B cell (primary cell): ENCODE measurements at regions not wholly inside any gene's neighbourhood (a gene's known extent, or its start where the extent isn't known, plus 50 kb on each side); places are given as distances from the start of the nearest gene placed in this dataset.

Experiments
- ATAC-seq: fragments of 200-7000 bp; cut with Tn5 transposase; one replicate; pipeline ENCODE4 v1.10.0; 2021; ENCODE audit warnings: low read depth, mild to moderate bottlenecking, moderate number of reproducible peaks, moderate library complexity
- CTCF ChIA-PET: fragments of 350-600 bp; sonication (Branson Sonifier 250); formaldehyde crosslinking; loops from one replicate; lab custom pipeline; 2021; ENCODE audit warnings: antibody characterized with exemption, inconsistent platforms; lab: Charles Lee
- POLR2A ChIA-PET: fragments of 350-600 bp; sonication (Branson Sonifier 250); formaldehyde crosslinking; loops from one replicate; lab custom pipeline; 2021; ENCODE audit warnings: antibody characterized with exemption; lab: Charles Lee
- DNase-seq: peaks from one replicate; pipeline ENCODE4 v3.0.0; 2013
- H2AFZ ChIP-seq: 2 replicates; pipeline ENCODE4 v1.6.1; 2012; ENCODE audit warnings: mild to moderate bottlenecking, low read depth, low read length; ENCODE audit not compliant: insufficient read depth, poor library complexity, severe bottlenecking
- H3K27ac ChIP-seq, 2 donors: 1 replicate in 1 of 2; 2 replicates in 1 of 2; pipeline ENCODE4 v1.5.1; 2012 to 2013; ENCODE audit warnings: low read length in 2 of 2, mild to moderate bottlenecking in 2 of 2, moderate library complexity in 1 of 2
- H3K27me3 ChIP-seq, 4 experiments: fragments of 200-600 bp in 1 of 4; sonication (generic) in 1 of 4; replicated peaks in 1 of 4; 1 replicate in 2 of 4; 2 replicates in 2 of 4; pipeline versions ENCODE4 v1.6.1 to v1.7.0; 2013 to 2016; ENCODE audit warnings: low read length in 3 of 4, mild to moderate bottlenecking in 2 of 4, mixed read lengths in 1 of 4, moderate library complexity in 1 of 4; ENCODE audit not compliant: insufficient read depth in 4 of 4, control insufficient read depth in 3 of 4; ENCODE audit errors: control extremely low read depth in 1 of 4
- H3K36me3 ChIP-seq, 2 experiments: replicated peaks in 1 of 2; 1 replicate in 1 of 2; 2 replicates in 1 of 2; pipeline versions ENCODE4 v1.6.1 to v1.7.1; 2013; ENCODE audit warnings: low read length in 1 of 2; ENCODE audit not compliant: insufficient read depth in 2 of 2, control insufficient read depth in 1 of 2; ENCODE audit errors: control extremely low read depth in 1 of 2, extremely low read depth in 1 of 2
- H3K4me1 ChIP-seq, 2 donors: fragments of 200-600 bp in 1 of 2; sonication (generic) in 1 of 2; 1 replicate in 1 of 2; 2 replicates in 1 of 2; pipeline versions ENCODE4 v1.5.1 to v1.6.1; 2013 to 2017; ENCODE audit warnings: low read length in 2 of 2; ENCODE audit not compliant: control insufficient read depth in 2 of 2, insufficient read depth in 2 of 2
- H3K4me2 ChIP-seq: replicated peaks from 2 replicates; pipeline ENCODE3; 2012; ENCODE audit warnings: mild to moderate bottlenecking, low read depth, low read length; ENCODE audit not compliant: poor library complexity, severe bottlenecking
- H3K4me3 ChIP-seq, 5 experiments: fragments of 200-600 bp in 1 of 5; sonication (generic) in 1 of 5; 1 replicate in 3 of 5; 2 replicates in 2 of 5; pipeline versions ENCODE4 v1.5.1 to v1.7.0; 2011 to 2016; ENCODE audit warnings: low read length in 4 of 5, mild to moderate bottlenecking in 4 of 5, low read depth in 2 of 5, control low read depth in 1 of 5, moderate library complexity in 1 of 5; ENCODE audit not compliant: insufficient read depth in 1 of 5; ENCODE audit errors: control extremely low read depth in 1 of 5, extremely low read depth in 1 of 5
- H3K79me2 ChIP-seq: fragments of 200-600 bp; sonication (generic); one replicate; pipeline ENCODE4 v1.6.0; 2016; ENCODE audit warnings: low read length; ENCODE audit not compliant: control insufficient read depth, insufficient read depth
- H3K9ac ChIP-seq: fragments of 200-600 bp; sonication (generic); 2 replicates; pipeline ENCODE4 v1.6.1; 2017; ENCODE audit warnings: mild to moderate bottlenecking, low read length, moderate library complexity
- H3K9me3 ChIP-seq, 3 donors: one replicate each; pipeline versions ENCODE4 v1.6.1 to v1.7.1; 2013; ENCODE audit warnings: low read length in 2 of 3; ENCODE audit not compliant: control insufficient read depth in 2 of 3, insufficient read depth in 1 of 3; ENCODE audit errors: control extremely low read depth in 1 of 3
- H4K20me1 ChIP-seq: 2 replicates; pipeline ENCODE4 v1.6.0; 2012; ENCODE audit warnings: mild to moderate bottlenecking, low read length; ENCODE audit not compliant: insufficient read depth, control insufficient read depth, poor library complexity, severe bottlenecking
- H3K27ac Mint-ChIP-seq: one replicate; pipeline ENCODE4 v1.8.0; 2021; ENCODE audit warnings: mixed read lengths
- H3K27me3 Mint-ChIP-seq: one replicate; pipeline ENCODE4 v1.8.0; 2021; ENCODE audit warnings: mixed read lengths
- H3K4me1 Mint-ChIP-seq: one replicate; pipeline ENCODE4 v1.8.0; 2021; ENCODE audit warnings: mixed read lengths
- H3K4me3 Mint-ChIP-seq: one replicate; pipeline ENCODE4 v1.8.0; 2021; ENCODE audit warnings: mixed read lengths
- H3K9me3 Mint-ChIP-seq: one replicate; pipeline ENCODE4 v1.8.0; 2022; ENCODE audit warnings: mixed read lengths; ENCODE audit not compliant: insufficient read depth
- EZH2 ChIP-seq: IDR thresholded peaks from 2 replicates; pipeline ENCODE4 v1.6.1; 2012; ENCODE audit warnings: borderline replicate concordance, low read depth, mild to moderate bottlenecking, moderate library complexity, low read length; ENCODE audit not compliant: insufficient read depth, poor library complexity, severe bottlenecking
- WGBS: methylation state at CpG from one replicate; pipeline ENCODE4 v1.1.5; 2013; ENCODE audit warnings: missing lambda C conversion rate; ENCODE audit not compliant: insufficient coverage; 5-methylcytosine and 5-hydroxymethylcytosine counted together
- intact Hi-C: fragments of 100-400 bp; cut with micrococcal nuclease; formaldehyde crosslinking; loops from one replicate; pipeline ENCODE4 v1.10.0; 2022
- TF ChIP-seq, protein P1 (sequence below): fragments of 200-600 bp; IDR thresholded peaks from one replicate; pipeline ENCODE4 v1.8.0; 2022; ENCODE audit warnings: antibody characterized with exemption, mild to moderate bottlenecking

DNA sequence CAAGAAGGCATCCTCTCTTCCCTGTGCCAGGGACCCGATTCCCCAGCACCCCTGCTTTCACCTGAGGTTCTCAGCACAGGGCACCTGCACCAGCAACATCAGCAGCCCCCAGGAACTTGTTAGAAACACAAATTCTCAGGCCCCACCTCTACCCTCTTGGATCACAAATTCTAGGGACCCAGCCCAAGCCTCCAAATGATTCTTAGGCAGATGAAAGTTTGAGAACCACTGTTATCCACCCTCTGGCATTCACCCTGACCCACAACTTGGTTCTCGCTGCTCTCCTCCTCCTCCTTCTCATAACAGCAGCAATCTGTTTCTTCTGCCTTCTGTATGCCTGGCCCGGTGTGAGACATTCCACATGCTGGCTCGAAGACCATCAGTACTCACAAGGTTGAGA, 60.3 kb upstream of the HIVEP3 start:
- H3K27me3 Mint-ChIP-seq, result peaks cover 9% of the 10 kb centered on the region
- ATAC-seq (no peak), DNase-seq (no peak)
- TF ChIP-seq, protein P1, sequence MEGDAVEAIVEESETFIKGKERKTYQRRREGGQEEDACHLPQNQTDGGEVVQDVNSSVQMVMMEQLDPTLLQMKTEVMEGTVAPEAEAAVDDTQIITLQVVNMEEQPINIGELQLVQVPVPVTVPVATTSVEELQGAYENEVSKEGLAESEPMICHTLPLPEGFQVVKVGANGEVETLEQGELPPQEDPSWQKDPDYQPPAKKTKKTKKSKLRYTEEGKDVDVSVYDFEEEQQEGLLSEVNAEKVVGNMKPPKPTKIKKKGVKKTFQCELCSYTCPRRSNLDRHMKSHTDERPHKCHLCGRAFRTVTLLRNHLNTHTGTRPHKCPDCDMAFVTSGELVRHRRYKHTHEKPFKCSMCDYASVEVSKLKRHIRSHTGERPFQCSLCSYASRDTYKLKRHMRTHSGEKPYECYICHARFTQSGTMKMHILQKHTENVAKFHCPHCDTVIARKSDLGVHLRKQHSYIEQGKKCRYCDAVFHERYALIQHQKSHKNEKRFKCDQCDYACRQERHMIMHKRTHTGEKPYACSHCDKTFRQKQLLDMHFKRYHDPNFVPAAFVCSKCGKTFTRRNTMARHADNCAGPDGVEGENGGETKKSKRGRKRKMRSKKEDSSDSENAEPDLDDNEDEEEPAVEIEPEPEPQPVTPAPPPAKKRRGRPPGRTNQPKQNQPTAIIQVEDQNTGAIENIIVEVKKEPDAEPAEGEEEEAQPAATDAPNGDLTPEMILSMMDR, result no peak
- no peak for TF ChIP-seq EZH2
- Histone ChIP-seq H2AFZ (no peak overlapping the region), H3K27ac (no peak overlapping the region), H3K36me3 (no peaks in the 10 kb centered on the region), H3K9me3 (no peaks in the 10 kb centered on the region), H3K79me2 (no peaks in the 10 kb centered on the region), H3K27me3 (no peaks in the 10 kb centered on the region), H3K9ac (no peak overlapping the region), H3K4me2 (no peak overlapping the region), H4K20me1 (no peaks in the 10 kb centered on the region), H3K4me3 (no peak overlapping the region), H3K4me1 (no peaks in the 10 kb centered on the region)
- intact Hi-C loops, result no loop called here
- WGBS, result 87% methylated on average over 4 of the region's 4 CpGs
- no peak overlapping the region for H3K4me3 Mint-ChIP-seq
- no peaks in the 10 kb centered on the region for H3K9me3 Mint-ChIP-seq
- H3K4me1 Mint-ChIP-seq, result no peaks in the 10 kb centered on the region
- no peak overlapping the region for H3K27ac Mint-ChIP-seq
- ChIA-PET CTCF (no interaction called here), POLR2A (no interaction called here)

DNA sequence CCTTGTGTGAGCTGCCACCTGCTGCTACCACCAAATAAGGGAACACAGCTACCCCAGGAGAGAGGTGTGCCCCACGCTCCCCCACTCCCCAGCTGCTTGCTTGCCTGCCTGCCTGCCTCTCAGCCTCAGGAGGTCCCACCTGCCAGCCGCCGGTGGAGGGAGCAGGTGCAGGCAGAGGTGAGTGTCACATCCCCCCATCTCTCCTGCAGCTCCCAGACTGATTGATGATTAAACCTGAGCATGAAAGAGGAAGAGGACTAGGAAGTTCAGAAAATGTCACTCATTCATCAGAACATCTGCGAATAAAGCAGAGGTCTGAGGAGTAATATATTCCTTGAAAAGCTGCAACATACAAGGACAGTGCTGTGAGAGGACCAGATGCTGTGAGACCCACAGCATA, 58.6 kb upstream of the HIVEP3 start:
- CTCF ChIA-PET, result no interaction called here
- Histone ChIP-seq H3K9ac (no peak overlapping the region), H3K79me2 (no peaks in the 10 kb centered on the region), H3K4me3 (no peak overlapping the region), H4K20me1 (no peaks in the 10 kb centered on the region), H3K4me2 (no peak overlapping the region), H3K27me3 (no peaks in the 10 kb centered on the region), H3K4me1 (no peaks in the 10 kb centered on the region), H3K9me3 (no peaks in the 10 kb centered on the region), H3K27ac (no peak overlapping the region), H3K36me3 (no peaks in the 10 kb centered on the region), H2AFZ (no peak overlapping the region)
- Mint-ChIP-seq H3K4me3 (no peak overlapping the region), H3K27ac (no peak overlapping the region), H3K9me3 (no peaks in the 10 kb centered on the region), H3K27me3 (peaks cover 9% of the 10 kb centered on the region), H3K4me1 (no peaks in the 10 kb centered on the region)
- no peak for DNase-seq
- POLR2A ChIA-PET, result no interaction called here
- intact Hi-C loops, result no loop called here
- no peak for ATAC-seq
- TF ChIP-seq, protein P1, result no peak
- WGBS, result 64% methylated on average over 2 of the region's 4 CpGs
